ENCODE measurements at regions not wholly inside any gene's neighbourhood (a gene's known extent, or its start where the extent isn't known, plus 50 kb on each side); places are given as distances from the start of the nearest gene placed in this dataset.

DNA sequence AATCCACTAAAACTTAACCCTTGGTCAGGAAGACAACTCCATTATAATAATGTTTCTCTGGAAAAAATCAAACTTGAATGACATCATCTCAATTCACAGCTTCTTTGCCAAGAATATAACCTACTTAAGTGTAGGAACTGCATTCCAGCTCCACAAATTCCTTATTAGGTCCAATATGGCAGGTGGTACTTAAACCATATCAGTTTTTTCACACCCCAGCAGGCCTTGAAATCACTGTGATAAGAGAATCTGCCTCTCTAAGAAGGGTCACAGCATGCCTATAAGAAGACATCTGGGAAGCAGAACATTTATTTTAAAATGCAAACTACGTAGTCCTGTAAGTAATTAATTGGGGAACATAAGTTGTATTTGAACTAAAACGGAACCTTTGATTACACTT, 687.8 kb downstream of the DIAPH3 start:
- intact Hi-C loops (cut with DNase I), result no loop called here
- Histone ChIP-seq H3K4me1 (peaks cover 7 to 15% (median 7%) of the 10 kb centered on the region in 4 donors), H3K4me3 (no peak overlapping the region), H3K36me3 (no peaks in the 10 kb centered on the region), H3K27ac (replicated peaks in 1 of 4) (no peak overlapping the region), H3K27me3 (no peaks in the 10 kb centered on the region), H3K9me3 (no peaks in the 10 kb centered on the region)
- no peak for DNase-seq (ENCODE audit: extremely low spot score)
- no peak for TF ChIP-seq POLR2AphosphoS5 (IDR thresholded peaks at IDR 0.05)
- no peak for TF ChIP-seq POLR2A (IDR thresholded peaks at IDR 0.05; ENCODE audit: low read depth)
- TF ChIP-seq EP300 (IDR thresholded peaks at IDR 0.05), result no peak
- TF ChIP-seq CTCF (IDR thresholded peaks at IDR 0.05), result no peak
- 71% methylated on average over 2 of the region's 2 CpGs for WGBS

- TF ChIP-seq EP300 (IDR thresholded peaks at IDR 0.05) (no peak), POLR2A (IDR thresholded peaks at IDR 0.05; ENCODE audit: low read depth) (no peak), POLR2AphosphoS5 (IDR thresholded peaks at IDR 0.05) (no peak), CTCF (IDR thresholded peaks at IDR 0.05) (no peak)
- Histone ChIP-seq H3K4me1 (peaks cover 7 to 15% (median 8%) of the 10 kb centered on the region in 4 donors), H3K27ac (replicated peaks in 1 of 4) (no peak overlapping the region), H3K36me3 (no peaks in the 10 kb centered on the region), H3K9me3 (no peaks in the 10 kb centered on the region), H3K27me3 (no peaks in the 10 kb centered on the region), H3K4me3 (no peak overlapping the region)
- peak; percentile 53 for DNase-seq (ENCODE audit: extremely low spot score)
- intact Hi-C loops (cut with DNase I), result no loop called here
- WGBS, result 57% methylated on average over 2 of the region's 2 CpGs
Observed at GRCh38 chr13:59476366-59476765, 687.4 kb downstream of the DIAPH3 start.

DNA sequence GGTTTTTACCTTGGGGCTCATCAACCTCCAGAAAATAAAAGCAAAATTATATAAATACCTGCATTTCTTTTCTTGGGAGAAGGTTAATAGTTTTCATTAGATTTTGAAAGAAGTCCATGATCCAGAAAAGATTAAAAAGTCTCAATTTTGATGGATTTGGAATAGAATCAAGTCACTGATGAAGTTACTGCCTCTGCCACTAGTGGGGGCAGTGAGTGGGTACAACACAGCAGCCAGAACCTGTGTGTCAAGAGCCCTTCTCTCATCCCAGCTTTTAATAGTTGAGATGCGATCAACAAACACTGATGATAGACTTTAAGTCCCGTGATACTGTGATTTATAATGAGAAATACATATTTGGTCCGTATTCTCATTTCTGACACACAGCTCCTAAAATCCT, 686.7 kb downstream of the DIAPH3 start:
- peaks cover 7 to 15% (median 8%) of the 10 kb centered on the region in 4 donors for H3K4me1 ChIP-seq
- WGBS, result 93% methylated on average over 3 of the region's 3 CpGs
- TF ChIP-seq CTCF (IDR thresholded peaks at IDR 0.05), result peak in 1 of 3 experiments; percentile 23
- TF ChIP-seq POLR2A (IDR thresholded peaks at IDR 0.05; ENCODE audit: low read depth), result no peak
- DNase-seq (ENCODE audit: extremely low spot score), result no peak
- H3K27me3 ChIP-seq, result no peaks in the 10 kb centered on the region
- H3K36me3 ChIP-seq, result no peaks in the 10 kb centered on the region
- intact Hi-C loops (cut with DNase I), result no loop called here
- no peak overlapping the region for H3K4me3 ChIP-seq
- no peak overlapping the region for H3K27ac ChIP-seq (replicated peaks in 1 of 4)
- H3K9me3 ChIP-seq, result no peaks in the 10 kb centered on the region

GRCh38 chr13:59478908-59479307, 684.8 kb downstream of the DIAPH3 start:
- Histone ChIP-seq H3K27ac (replicated peaks in 1 of 4) (no peak overlapping the region), H3K4me3 (no peak overlapping the region), H3K4me1 (peaks cover 16 to 19% (median 17%) of the 10 kb centered on the region in 4 donors), H3K9me3 (no peaks in the 10 kb centered on the region), H3K36me3 (no peaks in the 10 kb centered on the region), H3K27me3 (no peaks in the 10 kb centered on the region)
- WGBS, result 86% methylated on average over 7 of the region's 7 CpGs
- no peak for DNase-seq (ENCODE audit: extremely low spot score)
- TF ChIP-seq POLR2A (IDR thresholded peaks at IDR 0.05; ENCODE audit: low read depth), result no peak
- TF ChIP-seq EP300 (IDR thresholded peaks at IDR 0.05), result no peak
- TF ChIP-seq POLR2AphosphoS5 (IDR thresholded peaks at IDR 0.05), result no peak
- no peak for TF ChIP-seq CTCF (IDR thresholded peaks at IDR 0.05)
- intact Hi-C loops (cut with DNase I), result no loop called here

- DNase-seq (ENCODE audit: extremely low spot score), result no peak
- Histone ChIP-seq H3K36me3 (no peaks in the 10 kb centered on the region), H3K4me3 (no peak overlapping the region), H3K4me1 (peaks cover 20 to 24% (median 20%) of the 10 kb centered on the region in 4 donors), H3K9me3 (no peaks in the 10 kb centered on the region), H3K27ac (replicated peaks in 1 of 4) (no peak overlapping the region), H3K27me3 (no peaks in the 10 kb centered on the region)
- intact Hi-C loops (cut with DNase I), result no loop called here
- TF ChIP-seq EP300 (IDR thresholded peaks at IDR 0.05), result no peak
- no peak for TF ChIP-seq POLR2A (IDR thresholded peaks at IDR 0.05; ENCODE audit: low read depth)
- TF ChIP-seq POLR2AphosphoS5 (IDR thresholded peaks at IDR 0.05), result no peak
- no peak for TF ChIP-seq CTCF (IDR thresholded peaks at IDR 0.05)
- WGBS, result 87% methylated on average over 3 of the region's 3 CpGs
Observed at GRCh38 chr13:59479629-59480028, 684.1 kb downstream of the DIAPH3 start.
